ENCODE measurements at regions not wholly inside any gene's neighbourhood (a gene's known extent, or its start where the extent isn't known, plus 50 kb on each side); places are given as distances from the start of the nearest gene placed in this dataset.

DNA sequence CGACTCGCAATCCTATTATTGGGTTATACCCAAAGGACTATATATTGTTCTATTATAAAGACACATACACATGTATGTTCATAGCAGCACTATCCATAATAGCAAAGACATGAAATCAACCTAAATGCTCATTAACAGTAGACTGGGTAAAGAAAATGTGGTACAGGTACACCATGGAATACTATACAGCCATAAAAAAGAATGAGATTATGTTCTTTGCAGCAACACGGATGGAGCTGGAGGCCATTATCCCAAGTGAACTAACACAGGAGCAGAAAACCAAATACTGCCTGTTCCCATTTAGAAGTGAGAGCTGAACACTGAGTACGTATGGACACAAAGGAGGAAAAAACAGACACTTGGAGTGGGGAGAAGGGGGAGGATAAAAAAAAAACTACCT is 536.8 kb upstream of the DPP6 start:
- no peak for ATAC-seq
- ChIA-PET POLR2A (no interaction called here), CTCF (no interaction called here)

DNA sequence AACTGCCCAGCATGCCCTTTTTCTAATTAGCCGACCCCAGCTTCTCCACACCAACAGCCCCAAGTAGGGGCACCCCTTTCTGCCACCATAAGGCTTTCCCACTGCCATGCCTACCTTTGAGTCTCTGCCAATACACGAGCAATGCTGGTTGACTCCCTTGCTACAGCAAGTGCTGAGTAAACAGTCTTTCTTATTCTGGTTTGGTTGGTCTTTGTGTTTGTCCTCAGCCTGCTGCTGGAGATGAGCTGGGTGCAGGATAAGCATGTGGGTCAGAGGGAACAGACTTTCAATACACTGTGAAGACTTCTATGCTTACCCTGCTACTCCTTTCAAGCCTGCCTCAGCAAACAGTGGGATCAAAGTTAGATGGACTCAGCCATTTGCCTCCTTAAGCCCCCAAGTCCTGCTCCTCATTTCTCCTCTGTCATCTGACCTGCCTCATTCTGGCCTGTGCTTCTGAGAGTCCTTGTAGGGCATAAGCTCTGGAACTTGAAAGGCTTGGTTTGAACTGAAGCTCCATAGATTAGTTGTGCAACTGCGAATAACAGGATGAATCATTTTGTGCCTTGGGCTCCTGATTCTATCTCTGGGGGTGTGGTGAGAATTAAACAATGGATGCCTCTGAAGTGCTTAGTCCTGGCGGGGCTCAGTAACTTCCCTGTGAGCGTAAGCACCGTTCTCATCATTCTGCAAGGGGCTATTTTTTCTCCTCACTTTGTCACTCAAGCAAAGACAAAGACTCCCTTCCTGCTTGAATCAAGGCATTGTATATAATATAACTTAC is 533.8 kb upstream of the DPP6 start:
- Histone ChIP-seq H3K4me3 (ENCODE audit: low read depth in 2 of 2, low read length in 2 of 2) (no peak overlapping the region), H3K4me1 (ENCODE audit: control insufficient read depth, insufficient read depth, low read length) (no peaks in the 10 kb centered on the region), H3K27ac (ENCODE audit: low read length) (no peak overlapping the region), H3K9me3 (ENCODE audit: control insufficient read depth, insufficient read depth, low read depth, low read length) (no peaks in the 10 kb centered on the region), H3K36me3 (ENCODE audit: control insufficient read depth, insufficient read depth, low read length) (no peaks in the 10 kb centered on the region), H3K27me3 (ENCODE audit: control insufficient read depth, insufficient read depth, low read length) (peaks cover 2% of the 10 kb centered on the region; the same call in 1 of the 2 replicates)
- in situ Hi-C loops (cut with HindIII; ENCODE audit: low pct_unique_long_range_greater_than_20kb, low sequenced_read_pairs) (no loop called here), intact Hi-C loops (cut with micrococcal nuclease; ENCODE audit: unreplicated experiment) (no loop called here)
- ATAC-seq (no peak), DNase-seq (ENCODE audit: low read depth, low spot score) (no peak)
- no TSS peak for BruUV-seq (replicated peaks)
- CTCF ChIA-PET = no interaction called here
- POLR2A ChIA-PET = no interaction called here
- TF ChIP-seq, protein P1, sequence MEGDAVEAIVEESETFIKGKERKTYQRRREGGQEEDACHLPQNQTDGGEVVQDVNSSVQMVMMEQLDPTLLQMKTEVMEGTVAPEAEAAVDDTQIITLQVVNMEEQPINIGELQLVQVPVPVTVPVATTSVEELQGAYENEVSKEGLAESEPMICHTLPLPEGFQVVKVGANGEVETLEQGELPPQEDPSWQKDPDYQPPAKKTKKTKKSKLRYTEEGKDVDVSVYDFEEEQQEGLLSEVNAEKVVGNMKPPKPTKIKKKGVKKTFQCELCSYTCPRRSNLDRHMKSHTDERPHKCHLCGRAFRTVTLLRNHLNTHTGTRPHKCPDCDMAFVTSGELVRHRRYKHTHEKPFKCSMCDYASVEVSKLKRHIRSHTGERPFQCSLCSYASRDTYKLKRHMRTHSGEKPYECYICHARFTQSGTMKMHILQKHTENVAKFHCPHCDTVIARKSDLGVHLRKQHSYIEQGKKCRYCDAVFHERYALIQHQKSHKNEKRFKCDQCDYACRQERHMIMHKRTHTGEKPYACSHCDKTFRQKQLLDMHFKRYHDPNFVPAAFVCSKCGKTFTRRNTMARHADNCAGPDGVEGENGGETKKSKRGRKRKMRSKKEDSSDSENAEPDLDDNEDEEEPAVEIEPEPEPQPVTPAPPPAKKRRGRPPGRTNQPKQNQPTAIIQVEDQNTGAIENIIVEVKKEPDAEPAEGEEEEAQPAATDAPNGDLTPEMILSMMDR (IDR thresholded peaks at IDR 0.05) = no peak
- TF ChIP-seq POLR2AphosphoS5 (IDR thresholded peaks at IDR 0.05; ENCODE audit: low read depth, low read length) = no peak
- TF ChIP-seq SIN3A (IDR thresholded peaks at IDR 0.05; ENCODE audit: borderline replicate concordance, insufficient read depth, low read depth, low read length) = no peak
- TF ChIP-seq, protein P2, sequence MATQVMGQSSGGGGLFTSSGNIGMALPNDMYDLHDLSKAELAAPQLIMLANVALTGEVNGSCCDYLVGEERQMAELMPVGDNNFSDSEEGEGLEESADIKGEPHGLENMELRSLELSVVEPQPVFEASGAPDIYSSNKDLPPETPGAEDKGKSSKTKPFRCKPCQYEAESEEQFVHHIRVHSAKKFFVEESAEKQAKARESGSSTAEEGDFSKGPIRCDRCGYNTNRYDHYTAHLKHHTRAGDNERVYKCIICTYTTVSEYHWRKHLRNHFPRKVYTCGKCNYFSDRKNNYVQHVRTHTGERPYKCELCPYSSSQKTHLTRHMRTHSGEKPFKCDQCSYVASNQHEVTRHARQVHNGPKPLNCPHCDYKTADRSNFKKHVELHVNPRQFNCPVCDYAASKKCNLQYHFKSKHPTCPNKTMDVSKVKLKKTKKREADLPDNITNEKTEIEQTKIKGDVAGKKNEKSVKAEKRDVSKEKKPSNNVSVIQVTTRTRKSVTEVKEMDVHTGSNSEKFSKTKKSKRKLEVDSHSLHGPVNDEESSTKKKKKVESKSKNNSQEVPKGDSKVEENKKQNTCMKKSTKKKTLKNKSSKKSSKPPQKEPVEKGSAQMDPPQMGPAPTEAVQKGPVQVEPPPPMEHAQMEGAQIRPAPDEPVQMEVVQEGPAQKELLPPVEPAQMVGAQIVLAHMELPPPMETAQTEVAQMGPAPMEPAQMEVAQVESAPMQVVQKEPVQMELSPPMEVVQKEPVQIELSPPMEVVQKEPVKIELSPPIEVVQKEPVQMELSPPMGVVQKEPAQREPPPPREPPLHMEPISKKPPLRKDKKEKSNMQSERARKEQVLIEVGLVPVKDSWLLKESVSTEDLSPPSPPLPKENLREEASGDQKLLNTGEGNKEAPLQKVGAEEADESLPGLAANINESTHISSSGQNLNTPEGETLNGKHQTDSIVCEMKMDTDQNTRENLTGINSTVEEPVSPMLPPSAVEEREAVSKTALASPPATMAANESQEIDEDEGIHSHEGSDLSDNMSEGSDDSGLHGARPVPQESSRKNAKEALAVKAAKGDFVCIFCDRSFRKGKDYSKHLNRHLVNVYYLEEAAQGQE (IDR thresholded peaks at IDR 0.05; ENCODE audit: insufficient read depth in 1 of 2, low read depth in 2 of 2, low read length in 1 of 2) = no peak
- TF ChIP-seq TCF7L2 (IDR thresholded peaks at IDR 0.05; ENCODE audit: low read depth, low read length) = no peak

More for the DNA sequence above, 536.8 kb upstream of the DPP6 start:
- in situ Hi-C loops (cut with HindIII; ENCODE audit: low pct_unique_long_range_greater_than_20kb, low sequenced_read_pairs) (no loop called here), intact Hi-C loops (cut with micrococcal nuclease; ENCODE audit: unreplicated experiment) (no loop called here)
- Histone ChIP-seq H3K4me1 (ENCODE audit: control insufficient read depth, insufficient read depth, low read length) (no peaks in the 10 kb centered on the region), H3K4me3 (ENCODE audit: low read depth in 2 of 2, low read length in 2 of 2) (no peak overlapping the region), H3K9me3 (ENCODE audit: control insufficient read depth, insufficient read depth, low read depth, low read length) (no peaks in the 10 kb centered on the region), H3K36me3 (ENCODE audit: control insufficient read depth, insufficient read depth, low read length) (no peaks in the 10 kb centered on the region), H3K27ac (ENCODE audit: low read length) (no peak overlapping the region), H3K27me3 (ENCODE audit: control insufficient read depth, insufficient read depth, low read length) (no peaks in the 10 kb centered on the region)
- no peak for DNase-seq (ENCODE audit: low read depth, low spot score)
- no TSS peak for BruUV-seq (replicated peaks)
- TF ChIP-seq TCF7L2 (IDR thresholded peaks at IDR 0.05; ENCODE audit: low read depth, low read length) = no peak
- TF ChIP-seq, protein P1 (IDR thresholded peaks at IDR 0.05) = no peak
- TF ChIP-seq SIN3A (IDR thresholded peaks at IDR 0.05; ENCODE audit: borderline replicate concordance, insufficient read depth, low read depth, low read length) = no peak
- no peak for TF ChIP-seq POLR2AphosphoS5 (IDR thresholded peaks at IDR 0.05; ENCODE audit: low read depth, low read length)
- TF ChIP-seq, protein P2 (IDR thresholded peaks at IDR 0.05; ENCODE audit: insufficient read depth in 1 of 2, low read depth in 2 of 2, low read length in 1 of 2) = no peak
